Kidney (tissue), 13 donors: ENCODE measurements at regions not wholly inside any gene's neighbourhood (a gene's known extent, or its start where the extent isn't known, plus 50 kb on each side); places are given as distances from the start of the nearest gene placed in this dataset.
"Not testable (repeated sequence)": the region's sequence is repeated elsewhere in the genome, so short reads cannot be mapped to it uniquely, and the experiment has no call there.

Source experiments
- DNase-seq, 5 donors: peaks; one replicate each; pipeline ENCODE4 v3.0.0-alpha.2; 2013 to 2020
- FAIRE-seq: peaks from 2 replicates; lab custom pipeline; 2012; peaks lifted over from hg19 to GRCh38; lab: Jason Lieb, UNC
- H3K27ac ChIP-seq, 2 donors: one replicate each; pipeline ENCODE4 v1.7.0; 2013; ENCODE audit warnings: low read depth in 2 of 2, low read length in 2 of 2, inconsistent platforms in 1 of 2
- H3K27me3 ChIP-seq: one replicate; pipeline ENCODE4 v1.7.1; 2013; ENCODE audit warnings: low read length, inconsistent platforms; ENCODE audit not compliant: control insufficient read depth, insufficient read depth
- H3K36me3 ChIP-seq, 3 donors: one replicate each; pipeline versions ENCODE4 v1.7.0 to v1.7.1; 2013; ENCODE audit warnings: low read length in 3 of 3, control low read depth in 1 of 3, inconsistent platforms in 1 of 3; ENCODE audit not compliant: insufficient read depth in 3 of 3, control insufficient read depth in 2 of 3
- H3K4me1 ChIP-seq, 3 donors: one replicate each; pipeline versions ENCODE4 v1.7.0 to v1.7.1; 2013; ENCODE audit warnings: low read length in 3 of 3, inconsistent platforms in 1 of 3, low read depth in 1 of 3; ENCODE audit not compliant: control insufficient read depth in 2 of 3, insufficient read depth in 2 of 3
- H3K4me3 ChIP-seq, 3 donors: one replicate each; pipeline versions ENCODE4 v1.7.0 to v1.8.1; 2013; ENCODE audit warnings: low read length in 3 of 3, control low read depth in 1 of 3, inconsistent platforms in 1 of 3
- H3K9ac ChIP-seq, 3 donors: one replicate each; pipeline versions ENCODE4 v1.7.0 to v1.7.1; 2013; ENCODE audit warnings: low read length in 3 of 3, control low read depth in 1 of 3, inconsistent platforms in 1 of 3
- H3K9me3 ChIP-seq, 3 donors: one replicate each; pipeline versions ENCODE4 v1.7.0 to v1.7.1; 2013; ENCODE audit warnings: low read length in 3 of 3, control low read depth in 1 of 3, inconsistent platforms in 1 of 3; ENCODE audit not compliant: control insufficient read depth in 2 of 3, insufficient read depth in 1 of 3
- intact Hi-C: fragments of 100-400 bp; cut with DNase I; formaldehyde crosslinking; loops from one replicate; pipeline ENCODE4 v1.11.1; 2022
- TF ChIP-seq, protein P1 (sequence below): IDR thresholded peaks from 3 replicates; pipeline ENCODE4 v1.5.1; 2012; ENCODE audit warnings: mild to moderate bottlenecking, moderate library complexity, borderline replicate concordance; ENCODE audit not compliant: insufficient read depth; ENCODE audit errors: extremely low read depth
- donor health status: control.
- donor health status: control.
- donor health status: control.
- donor health status: control.
- donor health status: control.
- donor health status: DM: yes; HTN: yes; CAD: no.
- donor health status: Normal renal cell carcinoma (clear cell type).

DNA sequence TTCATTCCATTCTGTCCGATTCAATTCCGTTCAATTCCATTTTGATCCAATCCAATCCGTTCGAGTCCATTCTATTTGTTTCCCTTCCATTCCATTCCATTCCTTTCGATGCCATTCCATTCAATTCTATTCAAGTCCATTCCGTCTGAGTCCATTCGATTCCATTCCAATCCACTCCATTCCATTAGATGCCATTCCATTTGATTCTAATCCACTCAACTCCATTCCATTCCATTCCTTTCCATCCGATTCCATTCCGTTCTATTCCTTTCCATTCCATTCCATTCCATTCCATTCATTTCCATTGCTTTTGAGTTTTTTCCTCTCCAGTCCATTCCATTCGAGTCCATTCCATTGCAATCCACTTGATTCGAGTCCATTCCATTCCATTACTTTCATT, 2589.3 kb upstream of the TPTE start:
- FAIRE-seq, H3K36me3 ChIP-seq, intact Hi-C loops, H3K9ac ChIP-seq, H3K27me3 ChIP-seq, DNase-seq, H3K4me1 ChIP-seq, H3K27ac ChIP-seq: not testable (repeated sequence)
- Histone ChIP-seq H3K4me3 (peak overlapping the region in 1 of 3 donors; percentile 1), H3K9me3 (peaks cover 27 to 90% (median 55%) of the 10 kb centered on the region in 3 donors)

GRCh38 chr21:7932834-7933233, 2588.5 kb upstream of the TPTE start:
- intact Hi-C loops, FAIRE-seq, H3K4me3 ChIP-seq, H3K36me3 ChIP-seq, H3K4me1 ChIP-seq, H3K9ac ChIP-seq, H3K27ac ChIP-seq, H3K27me3 ChIP-seq, DNase-seq: not testable (repeated sequence)
- H3K9me3 ChIP-seq, result peaks cover 30 to 90% (median 54%) of the 10 kb centered on the region in 3 donors

GRCh38 chr21:7933923-7934322, 2587.5 kb upstream of the TPTE start:
- H3K9ac ChIP-seq, result no peak overlapping the region
- peak overlapping the region in 1 of 3 donors; percentile 3 for H3K4me3 ChIP-seq
- H3K4me1 ChIP-seq, result no peaks in the 10 kb centered on the region
- H3K36me3 ChIP-seq, result no peaks in the 10 kb centered on the region
- TF ChIP-seq, protein P1, sequence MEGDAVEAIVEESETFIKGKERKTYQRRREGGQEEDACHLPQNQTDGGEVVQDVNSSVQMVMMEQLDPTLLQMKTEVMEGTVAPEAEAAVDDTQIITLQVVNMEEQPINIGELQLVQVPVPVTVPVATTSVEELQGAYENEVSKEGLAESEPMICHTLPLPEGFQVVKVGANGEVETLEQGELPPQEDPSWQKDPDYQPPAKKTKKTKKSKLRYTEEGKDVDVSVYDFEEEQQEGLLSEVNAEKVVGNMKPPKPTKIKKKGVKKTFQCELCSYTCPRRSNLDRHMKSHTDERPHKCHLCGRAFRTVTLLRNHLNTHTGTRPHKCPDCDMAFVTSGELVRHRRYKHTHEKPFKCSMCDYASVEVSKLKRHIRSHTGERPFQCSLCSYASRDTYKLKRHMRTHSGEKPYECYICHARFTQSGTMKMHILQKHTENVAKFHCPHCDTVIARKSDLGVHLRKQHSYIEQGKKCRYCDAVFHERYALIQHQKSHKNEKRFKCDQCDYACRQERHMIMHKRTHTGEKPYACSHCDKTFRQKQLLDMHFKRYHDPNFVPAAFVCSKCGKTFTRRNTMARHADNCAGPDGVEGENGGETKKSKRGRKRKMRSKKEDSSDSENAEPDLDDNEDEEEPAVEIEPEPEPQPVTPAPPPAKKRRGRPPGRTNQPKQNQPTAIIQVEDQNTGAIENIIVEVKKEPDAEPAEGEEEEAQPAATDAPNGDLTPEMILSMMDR, result no peak
- peaks cover 35 to 90% (median 53%) of the 10 kb centered on the region in 3 donors for H3K9me3 ChIP-seq
- FAIRE-seq (no peak), DNase-seq (no peak)
- no peaks in the 10 kb centered on the region for H3K27me3 ChIP-seq
- intact Hi-C loops, result no loop called here
- H3K27ac ChIP-seq, result no peak overlapping the region

GRCh38 chr21:7937297-7937696, 2584.1 kb upstream of the TPTE start:
- H3K27ac ChIP-seq, DNase-seq, intact Hi-C loops, H3K36me3 ChIP-seq, H3K4me1 ChIP-seq, FAIRE-seq, H3K9ac ChIP-seq, H3K4me3 ChIP-seq, H3K27me3 ChIP-seq: not testable (repeated sequence)
- H3K9me3 ChIP-seq, result peaks cover 41 to 96% (median 58%) of the 10 kb centered on the region in 3 donors

DNA sequence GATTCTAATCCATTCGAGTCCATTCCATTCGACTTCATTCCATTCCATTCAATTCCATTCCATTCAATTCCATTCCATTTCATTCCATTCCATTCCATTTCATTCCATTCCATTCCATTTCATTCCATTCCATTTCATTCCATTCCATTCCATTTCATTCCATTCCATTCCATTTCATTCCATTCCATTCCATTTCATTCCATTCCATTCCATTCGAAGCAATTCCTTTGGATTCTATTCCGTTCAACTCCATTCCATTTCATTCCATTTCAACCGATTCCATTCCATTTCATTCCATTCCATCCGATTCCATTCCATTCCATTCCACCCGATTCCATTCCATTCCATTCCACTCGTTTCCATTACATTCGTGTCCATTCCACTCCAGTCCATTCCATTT, 2583.2 kb upstream of the TPTE start:
- intact Hi-C loops, FAIRE-seq: not testable (repeated sequence)

GRCh38 chr21:7941432-7941831, 2580.0 kb upstream of the TPTE start:
- H3K27me3 ChIP-seq, H3K4me3 ChIP-seq, intact Hi-C loops, H3K27ac ChIP-seq, H3K9ac ChIP-seq, DNase-seq, H3K4me1 ChIP-seq, FAIRE-seq, H3K36me3 ChIP-seq: not testable (repeated sequence)
- H3K9me3 ChIP-seq, result peaks cover 43 to 94% (median 52%) of the 10 kb centered on the region in 3 donors

More for the DNA sequence above, 2583.2 kb upstream of the TPTE start:
- not testable (repeated sequence) for DNase-seq, H3K36me3 ChIP-seq, H3K4me3 ChIP-seq, H3K27me3 ChIP-seq, H3K4me1 ChIP-seq, H3K27ac ChIP-seq, H3K9ac ChIP-seq
- H3K9me3 ChIP-seq, result peaks cover 41 to 96% (median 57%) of the 10 kb centered on the region in 3 donors

DNA sequence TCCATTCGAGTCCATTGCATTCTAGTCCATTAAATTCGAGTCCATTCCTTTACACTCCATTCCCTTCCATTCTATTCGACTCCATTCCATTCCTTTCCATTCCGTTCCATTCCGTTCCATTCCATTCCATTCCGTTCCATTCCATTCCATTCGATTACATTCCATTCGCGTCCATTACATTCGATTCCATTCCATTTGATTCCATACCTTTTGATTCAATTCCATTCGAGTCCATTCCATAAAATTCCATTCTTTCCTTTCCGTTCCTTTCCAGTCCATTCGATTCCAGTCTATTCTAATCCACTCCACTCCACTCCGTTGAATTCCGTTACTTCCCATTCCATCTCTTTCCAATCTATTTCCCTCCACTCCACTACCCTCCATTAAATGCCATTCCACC, 2579.2 kb upstream of the TPTE start:
- peaks cover 41 to 94% (median 55%) of the 10 kb centered on the region in 3 donors for H3K9me3 ChIP-seq
- H3K4me1 ChIP-seq, H3K27me3 ChIP-seq: not testable (repeated sequence)

DNA sequence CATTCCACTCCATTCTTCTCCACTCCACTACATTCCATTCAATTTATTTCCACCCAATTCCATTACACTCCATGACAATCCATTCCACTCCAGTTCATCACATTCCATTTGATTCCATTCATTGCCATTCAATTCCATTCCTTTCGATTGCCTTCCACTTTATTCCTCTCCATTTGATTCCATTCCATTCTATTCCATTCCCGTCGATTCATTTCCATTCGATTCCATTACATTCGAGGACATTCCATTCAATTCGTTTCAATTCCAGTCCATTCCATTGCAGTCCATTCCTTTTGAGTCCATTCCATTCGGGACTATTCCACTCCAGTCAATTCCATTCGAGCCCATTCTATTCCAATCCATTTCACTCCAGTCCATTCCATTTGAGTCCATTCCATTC, 2577.8 kb upstream of the TPTE start:
- H3K9ac ChIP-seq, H3K4me3 ChIP-seq, H3K27me3 ChIP-seq, FAIRE-seq, H3K36me3 ChIP-seq, H3K27ac ChIP-seq, H3K4me1 ChIP-seq, intact Hi-C loops, DNase-seq: not testable (repeated sequence)
- peaks cover 39 to 93% (median 61%) of the 10 kb centered on the region in 3 donors for H3K9me3 ChIP-seq

More for the DNA sequence above, 2579.2 kb upstream of the TPTE start:
- intact Hi-C loops, H3K9ac ChIP-seq, H3K36me3 ChIP-seq, FAIRE-seq, DNase-seq, H3K4me3 ChIP-seq, H3K27ac ChIP-seq: not testable (repeated sequence)
